ENCODE measurements at regions not wholly inside any gene's neighbourhood (a gene's known extent, or its start where the extent isn't known, plus 50 kb on each side); places are given as distances from the start of the nearest gene placed in this dataset.

GRCh38 chr14:34020014-34020413 is 69.1 kb upstream of the EGLN3 start:
- POLR2A ChIA-PET (ENCODE audit: unreplicated experiment), result no interaction called here
- intact Hi-C loops (cut with micrococcal nuclease; ENCODE audit: unreplicated experiment), result no loop called here
- Histone ChIP-seq H3K27ac (no peak overlapping the region), H3K4me2 (no peak overlapping the region), H2AFZ (no peak overlapping the region), H3K4me3 (no peak overlapping the region), H3K27me3 (ENCODE audit: insufficient read depth, low read depth) (no peaks in the 10 kb centered on the region), H3K79me2 (ENCODE audit: low read depth) (no peaks in the 10 kb centered on the region), H4K20me1 (ENCODE audit: insufficient read depth) (no peaks in the 10 kb centered on the region), H3K36me3 (ENCODE audit: low read depth) (no peaks in the 10 kb centered on the region), H3K9me3 (ENCODE audit: insufficient read depth, low read depth) (no peaks in the 10 kb centered on the region), H3K4me1 (replicated peaks; ENCODE audit: insufficient read depth) (no peaks in the 10 kb centered on the region), H3K9me2 (ENCODE audit: insufficient read depth) (no peaks in the 10 kb centered on the region), H3F3A (ENCODE audit: insufficient read depth, low read depth) (no peaks in the 10 kb centered on the region)
- TF ChIP-seq, protein P1, sequence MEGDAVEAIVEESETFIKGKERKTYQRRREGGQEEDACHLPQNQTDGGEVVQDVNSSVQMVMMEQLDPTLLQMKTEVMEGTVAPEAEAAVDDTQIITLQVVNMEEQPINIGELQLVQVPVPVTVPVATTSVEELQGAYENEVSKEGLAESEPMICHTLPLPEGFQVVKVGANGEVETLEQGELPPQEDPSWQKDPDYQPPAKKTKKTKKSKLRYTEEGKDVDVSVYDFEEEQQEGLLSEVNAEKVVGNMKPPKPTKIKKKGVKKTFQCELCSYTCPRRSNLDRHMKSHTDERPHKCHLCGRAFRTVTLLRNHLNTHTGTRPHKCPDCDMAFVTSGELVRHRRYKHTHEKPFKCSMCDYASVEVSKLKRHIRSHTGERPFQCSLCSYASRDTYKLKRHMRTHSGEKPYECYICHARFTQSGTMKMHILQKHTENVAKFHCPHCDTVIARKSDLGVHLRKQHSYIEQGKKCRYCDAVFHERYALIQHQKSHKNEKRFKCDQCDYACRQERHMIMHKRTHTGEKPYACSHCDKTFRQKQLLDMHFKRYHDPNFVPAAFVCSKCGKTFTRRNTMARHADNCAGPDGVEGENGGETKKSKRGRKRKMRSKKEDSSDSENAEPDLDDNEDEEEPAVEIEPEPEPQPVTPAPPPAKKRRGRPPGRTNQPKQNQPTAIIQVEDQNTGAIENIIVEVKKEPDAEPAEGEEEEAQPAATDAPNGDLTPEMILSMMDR (conservative IDR thresholded peaks at IDR 0.05), result no peak
- no peak for TF ChIP-seq EZH2 (IDR thresholded peaks at IDR 0.05; ENCODE audit: low read depth)
- no TSS peak for BruUV-seq (replicated peaks)
- CTCF ChIA-PET, result no interaction called here
- DNase-seq, result no peak

GRCh38 chr14:34018564-34019244 is 67.8 kb upstream of the EGLN3 start:
- CTCF ChIA-PET, result no interaction called here
- intact Hi-C loops (cut with micrococcal nuclease; ENCODE audit: unreplicated experiment), result no loop called here
- no peak overlapping the region for H3K4me3 ChIP-seq
- no TSS peak for BruUV-seq (replicated peaks)
- H3K36me3 ChIP-seq (ENCODE audit: low read depth), result no peaks in the 10 kb centered on the region
- no peak overlapping the region for H3K4me2 ChIP-seq
- POLR2A ChIA-PET (ENCODE audit: unreplicated experiment), result no interaction called here
- no peaks in the 10 kb centered on the region for H3F3A ChIP-seq (ENCODE audit: insufficient read depth, low read depth)
- no peak overlapping the region for H3K27ac ChIP-seq
- no peaks in the 10 kb centered on the region for H3K9me2 ChIP-seq (ENCODE audit: insufficient read depth)
- TF ChIP-seq EZH2 (IDR thresholded peaks at IDR 0.05; ENCODE audit: low read depth), result no peak
- TF ChIP-seq, protein P1 (conservative IDR thresholded peaks at IDR 0.05), result no peak
- no peak overlapping the region for H2AFZ ChIP-seq
- H4K20me1 ChIP-seq (ENCODE audit: insufficient read depth), result no peaks in the 10 kb centered on the region
- no peaks in the 10 kb centered on the region for H3K4me1 ChIP-seq (replicated peaks; ENCODE audit: insufficient read depth)
- H3K79me2 ChIP-seq (ENCODE audit: low read depth), result no peaks in the 10 kb centered on the region
- H3K9me3 ChIP-seq (ENCODE audit: insufficient read depth, low read depth), result no peaks in the 10 kb centered on the region
- H3K27me3 ChIP-seq (ENCODE audit: insufficient read depth, low read depth), result no peaks in the 10 kb centered on the region
- DNase-seq, result no peak

DNA sequence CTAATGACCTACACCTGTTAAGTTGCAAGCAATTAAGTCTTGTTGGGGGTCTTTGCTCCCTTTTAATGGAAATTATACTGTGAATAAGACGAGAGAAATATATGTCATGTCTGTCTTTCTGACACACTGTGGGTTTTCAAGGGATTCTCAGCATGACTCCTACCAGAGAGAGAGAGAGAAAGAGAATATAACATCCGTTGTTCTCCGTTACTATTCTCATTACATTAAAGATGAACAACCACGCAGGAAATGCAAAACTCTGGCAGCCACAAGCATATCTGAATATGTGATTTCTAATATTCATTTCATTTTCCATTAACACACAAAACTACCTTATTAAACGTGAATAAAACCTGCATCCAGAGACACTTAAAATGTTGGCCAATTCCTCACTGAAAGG is 67.3 kb upstream of the EGLN3 start:
- H3K9me3 ChIP-seq (ENCODE audit: insufficient read depth, low read depth), result no peaks in the 10 kb centered on the region
- H4K20me1 ChIP-seq (ENCODE audit: insufficient read depth), result no peaks in the 10 kb centered on the region
- BruUV-seq (replicated peaks), result no TSS peak
- TF ChIP-seq, protein P1 (conservative IDR thresholded peaks at IDR 0.05), result no peak
- TF ChIP-seq EZH2 (IDR thresholded peaks at IDR 0.05; ENCODE audit: low read depth), result no peak
- no peak overlapping the region for H2AFZ ChIP-seq
- intact Hi-C loops (cut with micrococcal nuclease; ENCODE audit: unreplicated experiment), result no loop called here
- H3K27me3 ChIP-seq (ENCODE audit: insufficient read depth, low read depth), result no peaks in the 10 kb centered on the region
- POLR2A ChIA-PET (ENCODE audit: unreplicated experiment), result no interaction called here
- DNase-seq, result no peak
- no peaks in the 10 kb centered on the region for H3K9me2 ChIP-seq (ENCODE audit: insufficient read depth)
- H3F3A ChIP-seq (ENCODE audit: insufficient read depth, low read depth), result no peaks in the 10 kb centered on the region
- H3K4me2 ChIP-seq, result no peak overlapping the region
- H3K4me3 ChIP-seq, result no peak overlapping the region
- no peak overlapping the region for H3K27ac ChIP-seq
- CTCF ChIA-PET, result no interaction called here
- no peaks in the 10 kb centered on the region for H3K79me2 ChIP-seq (ENCODE audit: low read depth)
- no peaks in the 10 kb centered on the region for H3K4me1 ChIP-seq (replicated peaks; ENCODE audit: insufficient read depth)
- H3K36me3 ChIP-seq (ENCODE audit: low read depth), result no peaks in the 10 kb centered on the region
